ENCODE measurements at regions not wholly inside any gene's neighbourhood (a gene's known extent, or its start where the extent isn't known, plus 50 kb on each side); places are given as distances from the start of the nearest gene placed in this dataset.

DNA sequence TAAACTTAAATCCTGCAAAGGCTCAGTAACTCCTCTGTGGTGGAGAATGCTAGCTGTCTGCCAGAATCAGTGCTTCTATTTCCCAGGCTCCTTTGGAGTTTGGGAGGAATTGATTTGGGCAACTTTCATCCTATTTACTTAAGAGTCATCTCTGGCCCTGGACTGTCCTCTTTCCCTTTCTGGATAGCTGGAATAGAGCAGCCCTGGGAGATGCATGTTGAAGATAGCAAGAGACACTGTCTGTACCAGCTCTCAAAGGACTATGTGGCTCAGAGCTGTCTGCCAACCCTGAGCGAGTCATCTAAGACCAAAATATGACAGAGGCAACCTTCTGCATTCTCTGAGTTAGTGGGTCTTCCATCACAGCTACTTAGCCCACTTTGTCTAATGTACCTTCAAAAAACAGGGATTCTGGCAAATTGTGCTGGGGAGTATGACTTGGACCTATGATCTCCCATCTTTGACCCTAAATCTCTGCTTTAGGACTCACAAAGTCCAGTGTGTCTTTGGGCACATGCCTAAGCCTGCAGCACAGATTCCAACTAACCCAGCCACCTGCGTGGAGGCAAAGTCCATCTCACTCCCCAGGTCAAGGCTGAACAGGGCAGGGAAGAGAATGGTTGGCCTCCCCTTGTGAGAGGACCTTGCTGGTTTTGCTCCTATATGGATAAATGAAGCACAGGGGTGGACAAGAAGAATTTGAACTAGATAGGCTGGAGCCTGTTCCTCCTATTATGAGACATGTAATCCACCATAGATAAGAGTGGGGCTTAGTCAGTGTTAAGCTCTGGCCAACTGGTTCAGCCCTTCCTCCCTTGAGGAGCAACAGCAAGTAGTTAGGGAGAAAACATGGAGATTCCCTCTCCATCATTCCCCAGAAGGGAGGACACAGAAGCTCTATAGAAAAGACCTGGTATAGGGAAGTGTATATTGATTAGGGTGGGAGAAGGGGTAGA is 99.1 kb upstream of the PELI1 start:
- TF ChIP-seq CTCF (IDR thresholded peaks at IDR 0.05), result no peak
- no peak for TF ChIP-seq POLR2A (IDR thresholded peaks at IDR 0.05)

All from breast epithelium (tissue), 3 donors.